A549 (cell line): ENCODE measurements at regions not wholly inside any gene's neighbourhood (a gene's known extent, or its start where the extent isn't known, plus 50 kb on each side); places are given as distances from the start of the nearest gene placed in this dataset.

Experiments
- BHLHE40 ChIP-seq: IDR thresholded peaks from 2 replicates; pipeline ENCODE4 v1.6.1; 2012; ENCODE audit warnings: low read depth, low read length, inconsistent platforms
- CBX8 ChIP-seq: fragments of 200-600 bp; sonication (generic); IDR thresholded peaks from 2 replicates; pipeline ENCODE4 v1.6.1; 2016
- CTCF ChIP-seq: fragments of >200 bp; sonication (Bioruptor Twin); formaldehyde crosslinking; IDR thresholded peaks from 3 replicates; pipeline ENCODE4 v1.5.1; 2016
- MAZ ChIP-seq: fragments of 150-350 bp; IDR thresholded peaks from 2 replicates; pipeline ENCODE4 v1.6.1; 2014; ENCODE audit warnings: antibody characterized with exemption, low read depth, low read length, borderline replicate concordance
- REST ChIP-seq: fragments of 200-600 bp; sonication (generic); IDR thresholded peaks from 2 replicates; pipeline ENCODE4 v1.6.1; 2016; ENCODE audit warnings: antibody characterized with exemption, mild to moderate bottlenecking, moderate library complexity
- ZC3H11A ChIP-seq: fragments of 450-650 bp; IDR thresholded peaks from 2 replicates; pipeline ENCODE4 v1.6.1; 2014; ENCODE audit warnings: antibody characterized with exemption, mild to moderate bottlenecking
- ZFP36 ChIP-seq: fragments of 450-650 bp; IDR thresholded peaks from 2 replicates; pipeline ENCODE4 v1.6.1; 2014; ENCODE audit warnings: borderline replicate concordance; ENCODE audit not compliant: partially characterized antibody

- TF ChIP-seq REST = no peak
- TF ChIP-seq BHLHE40 = no peak
- TF ChIP-seq CTCF = no peak
- no peak for TF ChIP-seq ZC3H11A
- no peak for TF ChIP-seq CBX8
- no peak for TF ChIP-seq MAZ
- TF ChIP-seq ZFP36 = no peak
Observed at GRCh38 chr7:68074242-68074641, 1077.6 kb downstream of the TYW1 start.
